PFSK-1 (cell line): ENCODE measurements at regions not wholly inside any gene's neighbourhood (a gene's known extent, or its start where the extent isn't known, plus 50 kb on each side); places are given as distances from the start of the nearest gene placed in this dataset.

Experiments
- FOXP2 ChIP-seq: optimal IDR thresholded peaks from 2 replicates; pipeline ENCODE3; 2011; ENCODE audit warnings: borderline replicate concordance, control low read depth, inconsistent platforms; ENCODE audit not compliant: insufficient read depth; ENCODE audit errors: extremely low read length, extremely low read depth
- POLR2AphosphoS5 ChIP-seq: IDR thresholded peaks from 2 replicates; pipeline ENCODE4 v1.6.1; 2012; ENCODE audit warnings: low read depth, mild to moderate bottlenecking, control low read depth, low read length, moderate library complexity
- REST ChIP-seq, 2 experiments: IDR thresholded peaks; 2 replicates each; pipeline versions ENCODE4 v1.6.1 to v1.8.0; 2011 to 2012; ENCODE audit warnings: low read depth in 2 of 2, low read length in 2 of 2, control low read depth in 1 of 2, inconsistent platforms in 1 of 2, mild to moderate bottlenecking in 1 of 2, moderate library complexity in 1 of 2; ENCODE audit not compliant: insufficient read depth in 1 of 2
- SIN3A ChIP-seq: IDR thresholded peaks from 2 replicates; pipeline ENCODE4 v1.6.1; 2012; ENCODE audit warnings: mild to moderate bottlenecking, low read length, moderate library complexity, borderline replicate concordance; ENCODE audit not compliant: insufficient read depth
- TAF1 ChIP-seq: IDR thresholded peaks from 2 replicates; pipeline ENCODE4 v1.6.1; 2012; ENCODE audit warnings: low read length, control low read depth, borderline replicate concordance; ENCODE audit not compliant: insufficient read depth

DNA sequence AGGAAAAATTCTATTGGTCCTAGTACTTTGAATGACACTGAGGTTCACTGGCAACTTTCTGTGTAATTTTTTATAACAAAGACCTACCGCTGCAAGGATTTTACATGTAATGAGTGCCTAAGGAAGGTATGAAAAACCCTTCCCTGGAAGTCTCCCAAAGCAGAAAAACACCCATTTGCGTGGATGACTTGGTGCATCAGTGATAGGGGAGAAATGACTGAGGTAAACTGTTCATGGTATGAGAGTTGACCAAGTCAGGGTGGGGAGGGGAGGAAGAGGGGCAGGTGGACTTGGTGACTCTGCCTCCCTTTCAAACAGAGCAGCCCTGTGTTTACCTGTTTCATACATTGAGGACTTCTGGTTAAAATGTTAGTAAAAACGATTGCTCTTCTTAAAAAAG lies 78.8 kb upstream of the IPO9 start:
- TF ChIP-seq TAF1 (no peak), REST (IDR thresholded peaks at IDR 0.05; ENCODE audit: insufficient read depth in 1 of 2, low read depth in 2 of 2, low read length in 2 of 2) (no peak), POLR2AphosphoS5 (no peak), FOXP2 (no peak), SIN3A (no peak)
